ENCODE measurements at regions not wholly inside any gene's neighbourhood (a gene's known extent, or its start where the extent isn't known, plus 50 kb on each side); places are given as distances from the start of the nearest gene placed in this dataset.
"Not testable (repeated sequence)": the region's sequence is repeated elsewhere in the genome, so short reads cannot be mapped to it uniquely, and the experiment has no call there.

DNA sequence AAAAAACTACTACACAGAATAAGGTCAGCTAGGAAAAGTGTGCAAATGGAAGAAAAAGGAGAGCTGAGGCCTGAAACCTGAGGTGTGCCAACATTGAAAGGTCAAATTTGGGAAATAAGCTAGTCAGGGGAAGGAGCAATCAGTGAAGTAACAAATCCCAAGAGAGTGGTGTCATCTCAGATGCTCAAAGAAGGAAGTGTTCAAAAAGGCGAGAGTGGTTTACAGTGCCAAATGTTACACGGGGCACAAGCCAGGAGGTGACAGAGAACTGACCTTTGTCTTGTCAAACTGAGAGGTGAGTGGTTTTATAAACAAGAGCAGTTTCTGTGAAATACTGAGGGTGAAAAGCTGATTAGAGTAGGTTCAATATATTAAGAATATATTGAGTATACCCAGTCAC, 83.0 kb upstream of the TCF21 start:
- no peak for TF ChIP-seq CTCF (IDR thresholded peaks at IDR 0.05; ENCODE audit: low read depth, low read length, missing control alignments)
- no peak for DNase-seq (ENCODE audit: low read depth)

GRCh38 chr6:133806382-133807140, 82.4 kb upstream of the TCF21 start:
- TF ChIP-seq CTCF (IDR thresholded peaks at IDR 0.05; ENCODE audit: low read depth, low read length, missing control alignments), result no peak
- no peak for DNase-seq (ENCODE audit: low read depth)
- H3K4me3 ChIP-seq (ENCODE audit: low read depth, low read length), result no peak overlapping the region

More for the DNA sequence above, 83.0 kb upstream of the TCF21 start:
- no peak overlapping the region for H3K4me3 ChIP-seq (ENCODE audit: low read depth, low read length)

- no peak for TF ChIP-seq CTCF (IDR thresholded peaks at IDR 0.05; ENCODE audit: low read depth, low read length, missing control alignments)
- H3K4me3 ChIP-seq (ENCODE audit: low read depth, low read length), result no peak overlapping the region
- no peak for DNase-seq (ENCODE audit: low read depth)
These were observed 81.4 kb upstream of the TCF21 start for GRCh38 chr6:133807501-133807900.

GRCh38 chr6:133809406-133809805, 79.5 kb upstream of the TCF21 start:
- no peak for DNase-seq (ENCODE audit: low read depth)
- TF ChIP-seq CTCF (IDR thresholded peaks at IDR 0.05; ENCODE audit: low read depth, low read length, missing control alignments), result no peak
- H3K4me3 ChIP-seq (ENCODE audit: low read depth, low read length), result no peak overlapping the region

DNA sequence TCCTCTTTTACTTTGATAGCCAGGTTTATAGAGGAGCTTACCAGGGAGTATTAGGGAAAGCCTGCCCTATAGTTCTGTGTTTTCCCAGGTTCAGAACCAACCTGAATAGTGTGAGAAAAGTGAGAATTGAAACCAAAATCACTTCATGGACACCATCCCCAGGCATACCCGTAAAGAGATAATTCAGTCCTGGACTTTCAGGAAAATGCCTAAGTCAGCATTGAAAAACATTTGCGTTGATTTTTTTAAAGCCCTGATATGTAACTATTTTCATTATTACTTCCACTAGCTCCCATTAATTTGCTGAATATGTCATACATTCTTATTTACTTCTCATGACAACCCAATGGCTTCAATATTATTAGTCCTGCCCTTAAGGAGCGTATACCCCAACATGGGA, 77.4 kb upstream of the TCF21 start:
- no peak overlapping the region for H3K4me3 ChIP-seq (ENCODE audit: low read depth, low read length)
- DNase-seq (ENCODE audit: low read depth), result no peak
- TF ChIP-seq CTCF (IDR thresholded peaks at IDR 0.05; ENCODE audit: low read depth, low read length, missing control alignments), result no peak

GRCh38 chr6:133812446-133812845, 76.5 kb upstream of the TCF21 start:
- not testable (repeated sequence) for DNase-seq (ENCODE audit: low read depth); H3K4me3 ChIP-seq (ENCODE audit: low read depth, low read length)

DNA sequence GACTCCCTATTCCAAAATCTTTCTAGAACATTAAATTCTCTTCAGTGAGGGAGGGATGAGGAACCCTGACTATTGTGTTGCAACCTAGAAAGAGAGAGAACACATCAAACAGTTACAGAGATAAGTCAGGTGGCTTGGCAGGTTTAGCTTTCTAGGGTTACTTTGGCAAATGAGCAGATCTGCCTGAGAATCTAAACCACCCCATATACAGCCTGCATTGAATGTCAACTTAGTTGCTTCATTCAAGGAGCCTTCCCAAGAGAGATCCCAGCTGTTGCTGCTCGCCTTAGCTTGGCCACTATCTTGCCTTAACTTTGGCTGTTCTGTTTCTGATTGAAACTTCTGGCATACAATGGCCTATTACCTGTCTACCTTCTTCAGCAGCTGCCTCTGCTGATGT, 74.7 kb upstream of the TCF21 start:
- DNase-seq (ENCODE audit: low read depth), result no peak
- TF ChIP-seq CTCF (IDR thresholded peaks at IDR 0.05; ENCODE audit: low read depth, low read length, missing control alignments), result no peak
- H3K4me3 ChIP-seq (ENCODE audit: low read depth, low read length), result no peak overlapping the region

Measured in GM12864 (cell line).